ENCODE measurements at regions not wholly inside any gene's neighbourhood (a gene's known extent, or its start where the extent isn't known, plus 50 kb on each side); places are given as distances from the start of the nearest gene placed in this dataset.

DNA sequence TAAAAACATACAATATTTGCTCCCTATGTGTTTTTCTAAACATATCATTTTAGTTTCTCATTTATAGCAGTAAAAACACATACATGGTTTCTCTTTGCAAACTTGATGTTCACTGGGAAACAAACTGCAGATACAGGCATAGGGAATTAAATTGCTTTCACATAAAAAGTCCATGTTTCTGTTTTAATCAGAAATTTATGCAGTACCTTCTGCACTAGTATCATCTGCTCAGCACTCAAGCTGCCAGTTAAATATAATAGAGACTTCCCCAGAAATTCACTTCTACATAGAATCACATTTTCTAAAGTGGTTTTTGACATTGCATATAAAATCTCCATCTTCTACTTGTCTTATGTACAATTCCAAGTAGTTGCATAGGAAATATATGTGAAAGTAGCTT is 1107.3 kb upstream of the NRXN1 start (continued):
- TF ChIP-seq, protein P1, sequence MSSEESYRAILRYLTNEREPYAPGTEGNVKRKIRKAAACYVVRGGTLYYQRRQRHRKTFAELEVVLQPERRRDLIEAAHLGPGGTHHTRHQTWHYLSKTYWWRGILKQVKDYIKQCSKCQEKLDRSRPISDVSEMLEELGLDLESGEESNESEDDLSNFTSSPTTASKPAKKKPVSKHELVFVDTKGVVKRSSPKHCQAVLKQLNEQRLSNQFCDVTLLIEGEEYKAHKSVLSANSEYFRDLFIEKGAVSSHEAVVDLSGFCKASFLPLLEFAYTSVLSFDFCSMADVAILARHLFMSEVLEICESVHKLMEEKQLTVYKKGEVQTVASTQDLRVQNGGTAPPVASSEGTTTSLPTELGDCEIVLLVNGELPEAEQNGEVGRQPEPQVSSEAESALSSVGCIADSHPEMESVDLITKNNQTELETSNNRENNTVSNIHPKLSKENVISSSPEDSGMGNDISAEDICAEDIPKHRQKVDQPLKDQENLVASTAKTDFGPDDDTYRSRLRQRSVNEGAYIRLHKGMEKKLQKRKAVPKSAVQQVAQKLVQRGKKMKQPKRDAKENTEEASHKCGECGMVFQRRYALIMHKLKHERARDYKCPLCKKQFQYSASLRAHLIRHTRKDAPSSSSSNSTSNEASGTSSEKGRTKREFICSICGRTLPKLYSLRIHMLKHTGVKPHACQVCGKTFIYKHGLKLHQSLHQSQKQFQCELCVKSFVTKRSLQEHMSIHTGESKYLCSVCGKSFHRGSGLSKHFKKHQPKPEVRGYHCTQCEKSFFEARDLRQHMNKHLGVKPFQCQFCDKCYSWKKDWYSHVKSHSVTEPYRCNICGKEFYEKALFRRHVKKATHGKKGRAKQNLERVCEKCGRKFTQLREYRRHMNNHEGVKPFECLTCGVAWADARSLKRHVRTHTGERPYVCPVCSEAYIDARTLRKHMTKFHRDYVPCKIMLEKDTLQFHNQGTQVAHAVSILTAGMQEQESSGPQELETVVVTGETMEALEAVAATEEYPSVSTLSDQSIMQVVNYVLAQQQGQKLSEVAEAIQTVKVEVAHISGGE (CRISPR knock-in tag; IDR thresholded peaks at IDR 0.05): no peak
- TF ChIP-seq RUNX3 (IDR thresholded peaks at IDR 0.05; ENCODE audit: low read length): no peak
- no peak for TF ChIP-seq CHD2 (IDR thresholded peaks at IDR 0.05; ENCODE audit: borderline replicate concordance, low read depth, low read length)

DNA sequence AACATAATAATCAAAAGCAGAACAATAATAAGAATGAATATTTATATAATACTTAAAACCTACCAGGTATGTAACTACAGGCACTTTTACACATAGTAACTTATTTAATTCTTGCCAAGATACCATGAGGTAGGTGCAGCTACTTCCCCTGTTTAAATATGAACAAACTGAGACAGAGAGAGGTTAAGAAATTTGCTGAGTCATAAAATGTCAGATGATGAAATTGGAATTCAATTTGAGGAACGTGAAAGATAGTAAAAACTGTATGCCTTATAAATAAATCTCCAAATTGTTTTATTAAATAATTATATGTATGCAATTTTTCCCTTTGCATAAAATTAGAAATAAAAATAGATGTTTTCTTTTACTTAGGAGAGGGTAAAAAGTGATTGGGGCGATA is 1103.3 kb upstream of the NRXN1 start:
- no peak for ATAC-seq
- TF ChIP-seq CBX5 (IDR thresholded peaks at IDR 0.05; ENCODE audit: low read depth): no peak
- TF ChIP-seq, protein P2, sequence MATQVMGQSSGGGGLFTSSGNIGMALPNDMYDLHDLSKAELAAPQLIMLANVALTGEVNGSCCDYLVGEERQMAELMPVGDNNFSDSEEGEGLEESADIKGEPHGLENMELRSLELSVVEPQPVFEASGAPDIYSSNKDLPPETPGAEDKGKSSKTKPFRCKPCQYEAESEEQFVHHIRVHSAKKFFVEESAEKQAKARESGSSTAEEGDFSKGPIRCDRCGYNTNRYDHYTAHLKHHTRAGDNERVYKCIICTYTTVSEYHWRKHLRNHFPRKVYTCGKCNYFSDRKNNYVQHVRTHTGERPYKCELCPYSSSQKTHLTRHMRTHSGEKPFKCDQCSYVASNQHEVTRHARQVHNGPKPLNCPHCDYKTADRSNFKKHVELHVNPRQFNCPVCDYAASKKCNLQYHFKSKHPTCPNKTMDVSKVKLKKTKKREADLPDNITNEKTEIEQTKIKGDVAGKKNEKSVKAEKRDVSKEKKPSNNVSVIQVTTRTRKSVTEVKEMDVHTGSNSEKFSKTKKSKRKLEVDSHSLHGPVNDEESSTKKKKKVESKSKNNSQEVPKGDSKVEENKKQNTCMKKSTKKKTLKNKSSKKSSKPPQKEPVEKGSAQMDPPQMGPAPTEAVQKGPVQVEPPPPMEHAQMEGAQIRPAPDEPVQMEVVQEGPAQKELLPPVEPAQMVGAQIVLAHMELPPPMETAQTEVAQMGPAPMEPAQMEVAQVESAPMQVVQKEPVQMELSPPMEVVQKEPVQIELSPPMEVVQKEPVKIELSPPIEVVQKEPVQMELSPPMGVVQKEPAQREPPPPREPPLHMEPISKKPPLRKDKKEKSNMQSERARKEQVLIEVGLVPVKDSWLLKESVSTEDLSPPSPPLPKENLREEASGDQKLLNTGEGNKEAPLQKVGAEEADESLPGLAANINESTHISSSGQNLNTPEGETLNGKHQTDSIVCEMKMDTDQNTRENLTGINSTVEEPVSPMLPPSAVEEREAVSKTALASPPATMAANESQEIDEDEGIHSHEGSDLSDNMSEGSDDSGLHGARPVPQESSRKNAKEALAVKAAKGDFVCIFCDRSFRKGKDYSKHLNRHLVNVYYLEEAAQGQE (IDR thresholded peaks at IDR 0.05; ENCODE audit: low read depth, low read length): no peak
- no peak for TF ChIP-seq HCFC1 (IDR thresholded peaks at IDR 0.05; ENCODE audit: low read length)
- TF ChIP-seq SIN3A (IDR thresholded peaks at IDR 0.05; ENCODE audit: low read depth, low read length): no peak
- TF ChIP-seq ETV6 (conservative IDR thresholded peaks at IDR 0.05 in 1 of 2, IDR thresholded peaks at IDR 0.05 in 1 of 2; ENCODE audit: borderline replicate concordance in 1 of 2, low read depth in 1 of 2): no peak
- no peak for TF ChIP-seq YY1 (IDR thresholded peaks at IDR 0.05; ENCODE audit: low read depth, low read length)
- TF ChIP-seq ZNF217 (IDR thresholded peaks at IDR 0.05): no peak
- no peak for TF ChIP-seq IKZF2 (IDR thresholded peaks at IDR 0.05)
- TF ChIP-seq NBN (IDR thresholded peaks at IDR 0.05): no peak
- TF ChIP-seq CBFB (IDR thresholded peaks at IDR 0.05; ENCODE audit: low read depth): no peak
- TF ChIP-seq, protein P3, sequence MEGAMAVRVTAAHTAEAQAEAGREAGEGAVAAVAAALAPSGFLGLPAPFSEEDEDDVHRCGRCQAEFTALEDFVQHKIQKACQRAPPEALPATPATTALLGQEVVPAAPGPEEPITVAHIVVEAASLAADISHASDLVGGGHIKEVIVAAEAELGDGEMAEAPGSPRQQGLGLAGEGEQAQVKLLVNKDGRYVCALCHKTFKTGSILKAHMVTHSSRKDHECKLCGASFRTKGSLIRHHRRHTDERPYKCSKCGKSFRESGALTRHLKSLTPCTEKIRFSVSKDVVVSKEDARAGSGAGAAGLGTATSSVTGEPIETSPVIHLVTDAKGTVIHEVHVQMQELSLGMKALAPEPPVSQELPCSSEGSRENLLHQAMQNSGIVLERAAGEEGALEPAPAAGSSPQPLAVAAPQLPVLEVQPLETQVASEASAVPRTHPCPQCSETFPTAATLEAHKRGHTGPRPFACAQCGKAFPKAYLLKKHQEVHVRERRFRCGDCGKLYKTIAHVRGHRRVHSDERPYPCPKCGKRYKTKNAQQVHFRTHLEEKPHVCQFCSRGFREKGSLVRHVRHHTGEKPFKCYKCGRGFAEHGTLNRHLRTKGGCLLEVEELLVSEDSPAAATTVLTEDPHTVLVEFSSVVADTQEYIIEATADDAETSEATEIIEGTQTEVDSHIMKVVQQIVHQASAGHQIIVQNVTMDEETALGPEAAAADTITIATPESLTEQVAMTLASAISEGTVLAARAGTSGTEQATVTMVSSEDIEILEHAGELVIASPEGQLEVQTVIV (IDR thresholded peaks at IDR 0.05; ENCODE audit: borderline replicate concordance, partially characterized antibody): no peak
- TF ChIP-seq KAT2A (conservative IDR thresholded peaks at IDR 0.05; ENCODE audit: control insufficient read depth, low read depth, low read length): no peak

More for the DNA sequence above, 1103.3 kb upstream of the NRXN1 start:
- no peak overlapping the region for H2AFZ ChIP-seq (ENCODE audit: control insufficient read depth, low read depth, low read length)
- DNase-seq (ENCODE audit: low read depth, low spot score) (no peak), FAIRE-seq (no peak)
- no peak overlapping the region for H3K9ac ChIP-seq (ENCODE audit: control insufficient read depth, insufficient read depth, low read length)
- intact Hi-C loops (cut with micrococcal nuclease; ENCODE audit: unreplicated experiment) (no loop called here), in situ Hi-C loops (cut with MboI) (no loop called here)
- ChIA-PET SMC1A (ENCODE audit: uncharacterized antibody, unreplicated experiment) (no interaction called here), POLR2A (no interaction called here), CTCF (no interaction called here), RAD21 (ENCODE audit: unreplicated experiment) (no interaction called here)
- H3K4me3 ChIP-seq: no peak overlapping the region
- WGBS (ENCODE audit: insufficient coverage, insufficient replicate concordance, low lambda C conversion rate, missing lambda C conversion rate): 3% methylated on average over 2 of the region's 2 CpGs
- no peaks in the 10 kb centered on the region for H3K79me2 ChIP-seq (ENCODE audit: control insufficient read depth, insufficient read depth, low read length)
- H3K36me3 ChIP-seq (ENCODE audit: control insufficient read depth in 2 of 2, insufficient read depth in 2 of 2, low read length in 1 of 2): no peaks in the 10 kb centered on the region
- H3K4me1 ChIP-seq (ENCODE audit: control insufficient read depth, insufficient read depth, low read length): no peaks in the 10 kb centered on the region
- H3K27ac ChIP-seq (ENCODE audit: control insufficient read depth, insufficient read depth): no peak overlapping the region
- no TSS peak for BruUV-seq (replicated peaks)
- no peak overlapping the region for H3K4me2 ChIP-seq (ENCODE audit: control insufficient read depth, insufficient read depth)
- H3K27me3 ChIP-seq (replicated peaks in 1 of 2; ENCODE audit: control insufficient read depth in 2 of 2, insufficient read depth in 2 of 2, low read length in 1 of 2): no peaks in the 10 kb centered on the region
- H4K20me1 ChIP-seq (ENCODE audit: control insufficient read depth, insufficient read depth): no peaks in the 10 kb centered on the region
- H3K9me3 ChIP-seq (replicated peaks; ENCODE audit: control insufficient read depth, insufficient read depth, low read length): no peaks in the 10 kb centered on the region
